Motor neuron (in vitro differentiated cells): ENCODE measurements at regions not wholly inside any gene's neighbourhood (a gene's known extent, or its start where the extent isn't known, plus 50 kb on each side); places are given as distances from the start of the nearest gene placed in this dataset.
A peak's percentile ranks its signal among the peaks of the same experiment; 100 is the strongest.

Experiments
- ATAC-seq, 8 experiments: fragments of 200-7000 bp; cut with Tn5 transposase; replicated peaks in 6 of 8; 2 replicates each; pipeline ENCODE4 v1.8.0; 2021; ENCODE audit warnings: mild to moderate bottlenecking in 8 of 8, moderate library complexity in 8 of 8
- H3K27ac ChIP-seq, 2 donors: fragments of 250-450 bp; sonication (Bioruptor Pico); 2 replicates each; pipeline ENCODE4 v1.9.0; 2021; ENCODE audit warnings: antibody characterized with exemption in 2 of 2, mild to moderate bottlenecking in 2 of 2, moderate library complexity in 1 of 2
- H3K4me1 ChIP-seq, 2 donors: fragments of 250-450 bp; sonication (Bioruptor Pico); replicated peaks in 1 of 2; 2 replicates each; pipeline ENCODE4 v1.6.1; 2021; ENCODE audit warnings: antibody characterized with exemption in 2 of 2, mild to moderate bottlenecking in 2 of 2, moderate library complexity in 1 of 2
- H3K4me3 ChIP-seq, 5 donors: fragments of 250-450 bp; sonication (Bioruptor Pico); 2 replicates each; pipeline ENCODE4 v1.9.0; 2021; ENCODE audit warnings: antibody characterized with exemption in 5 of 5, mild to moderate bottlenecking in 5 of 5, moderate library complexity in 4 of 5
- WGBS, 10 experiments: fragments of 450-650 bp; shearing (Covaris generic); methylation state at CpG; one replicate each; pipeline ENCODE4 v1.0.0; 2022; 5-methylcytosine and 5-hydroxymethylcytosine counted together
- in situ Hi-C, 9 experiments: fragments of 400-800 bp; cut with MboI; loops; one replicate each; pipeline ENCODE4 v1.15.0; 2021; ENCODE audit warnings: low sequenced_read_pairs in 9 of 9, low pct_unique_long_range_greater_than_20kb in 2 of 9; ENCODE audit not compliant: unreplicated experiment in 9 of 9

- no peaks in the 10 kb centered on the region for H3K4me1 ChIP-seq
- H3K4me3 ChIP-seq = no peak overlapping the region
- H3K27ac ChIP-seq = no peak overlapping the region
- in situ Hi-C loops = no loop called here
- 86 to 100% (median 92%) methylated on average over 1 to 3 of the region's 3 CpGs; no CpG with 5 or more reads in 1 of the 10 experiments for WGBS, 10 experiments
- ATAC-seq = no peak
Observed at GRCh38 chr1:168782559-168783116, 53.6 kb upstream of the DPT start.

GRCh38 chr1:168783458-168784210 is 54.6 kb upstream of the DPT start:
- WGBS, 10 experiments = 10 to 97% (median 80%) methylated on average over 3 to 4 of the region's 4 CpGs; no CpG with 5 or more reads in 1 of the 10 experiments
- ATAC-seq = peak in 4 of 8 experiments; percentile 22 to 93 (median 46)

DNA sequence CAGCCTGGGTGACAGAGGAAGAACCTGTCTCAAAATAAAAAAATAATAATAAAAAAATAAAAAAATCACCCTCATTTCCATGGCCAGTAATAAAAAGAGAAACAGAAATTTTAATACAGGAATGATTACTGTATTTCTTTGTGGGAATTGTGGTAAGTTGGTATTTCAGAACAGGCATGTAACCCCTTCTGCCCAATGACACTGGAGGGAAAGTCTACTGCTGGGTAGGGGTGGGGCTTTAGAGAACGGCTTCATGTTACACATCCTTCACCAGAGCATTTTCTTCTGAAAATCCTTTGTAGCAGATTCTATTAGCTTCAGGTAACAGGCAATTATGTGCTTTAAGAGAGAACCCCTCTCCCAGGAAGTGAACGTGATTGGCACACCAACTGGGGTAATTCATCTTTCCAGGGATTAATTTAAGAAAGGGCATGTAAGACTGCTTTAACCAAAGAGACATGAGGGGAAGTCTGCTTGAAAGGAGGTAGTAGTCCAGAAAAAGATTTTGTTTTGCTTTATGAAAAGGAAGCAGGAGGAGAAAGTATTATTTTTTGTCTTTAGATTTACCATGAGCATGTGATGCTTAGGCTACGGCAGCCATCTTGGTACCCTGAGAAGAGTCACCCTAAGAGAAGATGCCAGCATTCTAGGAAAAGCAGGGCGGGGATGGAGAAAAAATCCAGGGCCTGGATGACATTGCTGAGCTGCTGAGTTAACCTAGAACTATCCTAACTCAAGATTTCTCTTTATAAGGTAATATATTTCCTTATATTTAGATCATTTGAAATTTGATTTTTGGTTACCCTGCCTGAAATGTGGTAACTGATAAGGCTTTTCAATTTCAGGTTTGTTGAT is 57.7 kb upstream of the DPT start:
- in situ Hi-C loops = no loop called here

More at GRCh38 chr1:168783458-168784210, 54.6 kb upstream of the DPT start:
- Histone ChIP-seq H3K4me1 (no peaks in the 10 kb centered on the region), H3K27ac (no peak overlapping the region), H3K4me3 (no peak overlapping the region)
- in situ Hi-C loops = no loop called here

DNA sequence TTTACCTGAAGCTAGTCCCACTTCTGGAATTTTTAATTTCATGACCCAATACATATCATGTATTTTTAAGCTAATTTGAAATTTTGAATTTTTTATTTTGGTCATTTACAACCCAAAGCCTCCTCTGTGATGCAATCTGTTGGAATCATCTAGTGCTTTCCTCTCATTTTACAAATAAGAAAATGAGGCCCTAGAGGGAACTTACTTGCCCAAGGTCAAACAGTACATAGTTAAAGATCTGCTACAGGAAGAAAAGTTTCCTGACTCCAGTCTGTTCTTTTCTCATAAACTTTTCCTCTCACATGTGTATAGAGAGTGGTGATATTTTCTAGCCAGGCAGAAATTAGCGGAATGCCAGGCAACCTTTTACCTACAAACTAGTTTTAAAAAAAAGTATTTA is 59.3 kb upstream of the DPT start:
- no peak for ATAC-seq
- H3K27ac ChIP-seq = no peak overlapping the region
- in situ Hi-C loops = no loop called here
- no peak overlapping the region for H3K4me3 ChIP-seq
- 100% methylated on average over 1 of the region's 1 CpG; no CpG with 5 or more reads in 2 of the 10 experiments for WGBS, 10 experiments
- no peaks in the 10 kb centered on the region for H3K4me1 ChIP-seq

More for the DNA sequence above, 57.7 kb upstream of the DPT start:
- WGBS, 10 experiments = 60 to 100% (median 90%) methylated on average over 1 to 4 of the region's 4 CpGs; no CpG with 5 or more reads in 1 of the 10 experiments
- no peak overlapping the region for H3K27ac ChIP-seq
- peak in 1 of 8 experiments; percentile 45 for ATAC-seq
- no peaks in the 10 kb centered on the region for H3K4me1 ChIP-seq
- H3K4me3 ChIP-seq = no peak overlapping the region

DNA sequence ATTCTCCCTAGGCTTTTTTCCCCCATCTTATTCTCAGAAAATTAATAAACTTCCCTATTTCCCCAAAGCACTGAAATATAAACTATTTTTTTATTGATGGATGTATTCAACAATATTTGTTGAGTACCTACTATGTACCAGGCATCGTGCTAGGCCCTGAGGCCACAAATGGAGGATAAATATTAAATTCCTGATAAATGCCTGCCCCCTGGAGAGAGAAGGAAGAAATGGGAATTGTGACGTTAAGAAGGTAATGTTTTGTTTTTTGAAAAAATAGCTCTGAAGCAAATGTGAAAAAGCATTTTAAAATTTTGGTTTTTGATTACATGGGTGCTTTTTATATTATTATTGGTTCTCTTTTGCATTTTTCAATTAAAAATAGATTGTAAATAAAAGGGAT is 60.5 kb upstream of the DPT start:
- ATAC-seq = no peak
- Histone ChIP-seq H3K4me3 (no peak overlapping the region), H3K27ac (no peak overlapping the region), H3K4me1 (no peaks in the 10 kb centered on the region)
- in situ Hi-C loops = no loop called here
- 27 to 100% (median 90%) methylated on average over 2 of the region's 2 CpGs; no CpG with 5 or more reads in 1 of the 10 experiments for whole genome bisulfite sequencing, 10 experiments

GRCh38 chr1:168792142-168792541 is 63.1 kb upstream of the DPT start:
- in situ Hi-C loops = no loop called here
- no peak overlapping the region for H3K4me3 ChIP-seq
- H3K4me1 ChIP-seq = no peaks in the 10 kb centered on the region
- no peak overlapping the region for H3K27ac ChIP-seq
- WGBS, 10 experiments = 0 to 100% (median 84%) methylated on average over 2 to 3 of the region's 3 CpGs; no CpG with 5 or more reads in 4 of the 10 experiments
- ATAC-seq = no peak

DNA sequence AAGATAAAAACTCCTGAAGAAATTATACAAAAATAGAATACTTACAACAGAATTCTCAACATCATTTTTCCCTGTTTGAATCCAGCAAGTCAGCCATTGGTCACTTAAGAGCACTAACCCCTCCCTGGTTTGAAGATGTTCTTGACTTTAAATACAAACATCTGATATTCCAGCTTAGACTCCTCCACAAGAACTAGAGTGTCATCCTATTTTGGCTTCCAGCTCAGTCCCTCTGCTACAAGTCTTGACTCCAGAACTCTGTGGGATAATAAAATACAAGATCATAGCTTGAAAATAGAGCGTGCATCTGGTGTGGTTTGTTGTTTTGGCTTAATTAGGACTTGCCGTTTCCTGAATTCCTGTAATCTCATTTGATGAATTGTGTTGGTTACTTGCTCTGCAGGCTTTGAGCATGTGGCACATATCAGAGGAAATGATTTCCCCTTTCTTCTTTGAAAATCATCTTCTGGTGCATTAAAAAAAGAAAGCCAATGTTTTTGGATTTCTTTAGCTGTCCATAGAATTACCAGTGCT is 63.7 kb upstream of the DPT start:
- Histone ChIP-seq H3K4me3 (no peak overlapping the region), H3K4me1 (no peaks in the 10 kb centered on the region), H3K27ac (no peak overlapping the region)
- WGBS, 10 experiments = 24 to 94% (median 73%) methylated on average over 1 to 2 of the region's 2 CpGs; no CpG with 5 or more reads in 3 of the 10 experiments
- no peak for ATAC-seq
- in situ Hi-C loops = no loop called here

DNA sequence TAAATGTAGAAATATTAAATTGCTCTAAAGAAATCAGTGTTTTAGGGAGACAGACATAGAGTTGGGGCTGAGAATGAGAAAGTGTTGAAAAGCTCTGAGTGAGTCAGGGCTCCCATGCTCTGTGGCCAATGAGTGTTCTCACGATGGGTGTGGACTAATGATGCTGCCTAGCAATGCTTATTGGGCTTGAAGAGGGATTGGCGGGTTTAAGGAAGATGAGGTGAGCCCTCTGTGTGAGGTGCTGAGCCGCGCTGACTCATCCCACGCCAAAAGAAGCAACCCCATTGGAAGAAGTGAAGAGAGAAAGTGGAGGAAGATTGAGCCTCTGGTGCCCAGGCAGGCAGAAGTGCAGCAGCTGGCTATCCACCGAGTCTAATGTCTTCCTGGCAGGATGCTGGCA is 65.1 kb upstream of the DPT start:
- in situ Hi-C loops = no loop called here
- Histone ChIP-seq H3K4me1 (no peaks in the 10 kb centered on the region), H3K27ac (no peak overlapping the region), H3K4me3 (no peak overlapping the region)
- no peak for ATAC-seq
- 19 to 94% (median 83%) methylated on average over 2 to 6 of the region's 6 CpGs; no CpG with 5 or more reads in 2 of the 10 experiments for WGBS, 10 experiments

DNA sequence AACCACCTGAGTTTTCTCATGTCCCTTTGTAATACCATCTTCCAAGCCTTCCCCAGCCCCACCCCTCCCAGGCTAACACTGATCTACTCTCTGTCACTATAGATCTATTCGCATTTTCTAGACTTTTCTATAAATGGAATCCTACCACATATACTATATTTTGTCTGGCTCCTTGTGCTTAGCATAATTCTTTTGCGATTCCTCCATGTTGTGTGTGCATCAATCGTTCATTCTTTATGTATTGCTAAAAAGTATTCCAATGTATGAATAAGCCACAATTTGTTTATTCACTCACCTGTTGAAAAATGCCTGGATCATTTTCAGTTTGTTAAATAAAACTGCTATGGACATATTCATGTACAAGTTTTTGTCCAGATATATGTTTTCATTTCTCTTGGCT is 66.7 kb upstream of the DPT start:
- Histone ChIP-seq H3K27ac (no peak overlapping the region), H3K4me3 (no peak overlapping the region), H3K4me1 (no peaks in the 10 kb centered on the region)
- no peak for ATAC-seq
- in situ Hi-C loops = no loop called here
- 30 to 100% (median 96%) methylated on average over 1 to 3 of the region's 3 CpGs; no CpG with 5 or more reads in 1 of the 10 experiments for WGBS, 10 experiments

DNA sequence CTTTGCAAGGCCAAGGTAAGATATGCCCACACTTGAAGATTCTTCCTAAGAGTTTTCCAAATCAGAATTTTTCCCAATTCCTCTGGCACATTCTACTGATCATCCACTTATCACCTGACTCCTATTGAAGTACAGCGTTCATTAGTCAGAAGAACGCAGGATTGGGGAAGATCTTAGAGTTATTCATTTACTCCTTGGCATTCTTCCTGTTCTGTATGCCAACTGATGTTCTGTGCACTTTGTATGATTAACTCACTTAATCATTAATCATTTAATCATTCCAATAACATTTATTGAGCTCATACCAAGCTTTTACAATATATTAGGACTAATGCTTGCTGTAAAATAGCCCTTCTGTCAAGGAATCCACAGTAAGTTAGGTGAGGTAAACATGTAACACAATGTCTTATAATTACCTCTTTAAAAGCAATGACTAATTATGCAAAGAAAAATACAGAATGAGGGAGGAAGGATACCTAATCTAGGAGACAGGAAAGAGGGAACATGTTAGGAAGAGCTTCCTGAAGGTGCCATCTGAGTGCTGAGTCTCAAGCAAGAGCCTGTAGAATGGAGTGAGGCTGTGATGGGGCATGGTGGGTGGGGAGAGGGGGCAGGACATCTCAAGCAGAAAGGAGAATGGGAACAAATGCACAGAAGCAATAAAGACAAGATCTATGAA is 71.1 kb upstream of the DPT start:
- Histone ChIP-seq H3K4me3 (no peak overlapping the region), H3K4me1 (peaks cover 9 to 11% of the 10 kb centered on the region in 2 donors), H3K27ac (no peak overlapping the region)
- 75 to 100% (median 83%) methylated on average over 2 of the region's 2 CpGs; no CpG with 5 or more reads in 1 of the 10 experiments for WGBS, 10 experiments
- ATAC-seq = no peak
- in situ Hi-C loops = no loop called here

DNA sequence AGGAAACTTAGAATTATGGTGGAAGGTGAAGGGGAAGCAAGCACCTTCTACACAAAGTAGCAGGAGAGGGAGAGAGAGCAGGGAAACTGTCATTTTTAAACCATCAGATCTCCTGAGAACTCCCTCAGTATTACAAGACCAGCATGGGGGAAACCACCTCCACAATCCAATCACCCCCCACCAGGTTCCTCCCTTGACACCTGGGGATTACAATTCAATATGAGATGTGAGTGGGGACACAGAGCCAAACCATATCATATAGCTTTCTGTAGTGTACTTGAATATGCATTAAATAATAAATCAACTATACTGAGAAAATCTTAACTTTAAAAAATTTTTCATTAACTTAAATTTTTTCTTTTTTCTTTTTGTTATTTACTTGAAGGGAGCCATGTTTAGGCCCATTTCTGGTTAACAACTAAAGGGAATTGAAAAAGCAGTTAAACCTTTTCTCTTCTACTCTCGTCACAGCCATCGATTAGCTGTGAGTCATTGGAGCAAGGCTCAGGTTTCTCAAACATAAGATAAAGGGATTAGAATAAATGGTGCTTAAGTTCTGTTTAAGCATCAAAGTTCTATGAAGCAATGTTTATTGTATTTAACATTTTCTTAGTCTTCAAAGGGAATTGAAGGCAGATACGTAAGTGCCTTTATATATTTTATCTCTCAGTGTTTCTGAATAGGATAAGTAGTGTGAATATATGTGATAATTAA is 72.2 kb upstream of the DPT start:
- H3K4me3 ChIP-seq = no peak overlapping the region
- no peak for ATAC-seq
- 52 to 100% (median 72%) methylated on average over 2 to 3 of the region's 3 CpGs; no CpG with 5 or more reads in 1 of the 10 experiments for WGBS, 10 experiments
- peaks cover 9 to 11% of the 10 kb centered on the region in 2 donors for H3K4me1 ChIP-seq
- in situ Hi-C loops = no loop called here
- no peak overlapping the region for H3K27ac ChIP-seq
